ENCODE measurements at regions not wholly inside any gene's neighbourhood (a gene's known extent, or its start where the extent isn't known, plus 50 kb on each side); places are given as distances from the start of the nearest gene placed in this dataset.

GRCh38 chr15:69517052-69517451 lies 64.4 kb downstream of the RPLP1 start:
- no peak for TF ChIP-seq CTCF (IDR thresholded peaks at IDR 0.05)
- Histone ChIP-seq H3K4me1 (no peaks in the 10 kb centered on the region), H3K36me3 (no peaks in the 10 kb centered on the region), H3K4me3 (no peak overlapping the region), H3K27me3 (ENCODE audit: low read depth) (peaks cover 5% of the 10 kb centered on the region), H3K27ac (no peak overlapping the region), H3K9me3 (no peaks in the 10 kb centered on the region)
- no peak for DNase-seq
- no peak for ATAC-seq
- intact Hi-C loops (cut with DNase I): no loop called here

GRCh38 chr15:69518806-69519205 lies 66.2 kb downstream of the RPLP1 start:
- no peak overlapping the region for H3K4me3 ChIP-seq
- H3K27ac ChIP-seq: no peak overlapping the region
- intact Hi-C loops (cut with DNase I): no loop called here
- H3K36me3 ChIP-seq: no peaks in the 10 kb centered on the region
- peaks cover 5% of the 10 kb centered on the region for H3K27me3 ChIP-seq (ENCODE audit: low read depth)
- ATAC-seq (no peak), DNase-seq (no peak)
- H3K4me1 ChIP-seq: no peaks in the 10 kb centered on the region
- TF ChIP-seq CTCF (IDR thresholded peaks at IDR 0.05): no peak
- H3K9me3 ChIP-seq: no peaks in the 10 kb centered on the region

GRCh38 chr15:69520067-69520466 lies 67.4 kb downstream of the RPLP1 start:
- Histone ChIP-seq H3K9me3 (no peaks in the 10 kb centered on the region), H3K4me1 (no peaks in the 10 kb centered on the region), H3K36me3 (no peaks in the 10 kb centered on the region), H3K27ac (no peak overlapping the region), H3K27me3 (ENCODE audit: low read depth) (peaks cover 5% of the 10 kb centered on the region), H3K4me3 (no peak overlapping the region)
- DNase-seq (no peak), ATAC-seq (no peak)
- intact Hi-C loops (cut with DNase I): no loop called here
- TF ChIP-seq CTCF (IDR thresholded peaks at IDR 0.05): no peak

GRCh38 chr15:69522361-69522760 lies 69.7 kb downstream of the RPLP1 start:
- ATAC-seq (no peak), DNase-seq (no peak)
- Histone ChIP-seq H3K36me3 (no peaks in the 10 kb centered on the region), H3K27me3 (ENCODE audit: low read depth) (peaks cover 5% of the 10 kb centered on the region), H3K27ac (no peak overlapping the region), H3K4me3 (no peak overlapping the region), H3K9me3 (no peaks in the 10 kb centered on the region), H3K4me1 (no peaks in the 10 kb centered on the region)
- TF ChIP-seq CTCF (IDR thresholded peaks at IDR 0.05): no peak
- intact Hi-C loops (cut with DNase I): no loop called here

- H3K36me3 ChIP-seq: no peaks in the 10 kb centered on the region
- intact Hi-C loops (cut with DNase I): no loop called here
- no peaks in the 10 kb centered on the region for H3K9me3 ChIP-seq
- peak; percentile 70 for TF ChIP-seq CTCF (IDR thresholded peaks at IDR 0.05)
- H3K4me1 ChIP-seq: no peaks in the 10 kb centered on the region
- ATAC-seq (peak; percentile 83 to 85), DNase-seq (peak; percentile 80)
- no peaks in the 10 kb centered on the region for H3K27me3 ChIP-seq (ENCODE audit: low read depth)
- H3K4me3 ChIP-seq: no peak overlapping the region
- no peak overlapping the region for H3K27ac ChIP-seq
Measured at GRCh38 chr15:69523010-69524001, 70.7 kb downstream of the RPLP1 start.
